B cell (primary cell): ENCODE measurements at regions not wholly inside any gene's neighbourhood (a gene's known extent, or its start where the extent isn't known, plus 50 kb on each side); places are given as distances from the start of the nearest gene placed in this dataset.
"Not testable (repeated sequence)": the region's sequence is repeated elsewhere in the genome, so short reads cannot be mapped to it uniquely, and the experiment has no call there.

ENCODE experiments used
- EZH2 ChIP-seq: IDR thresholded peaks from 2 replicates; pipeline ENCODE4 v1.6.1; 2012; ENCODE audit warnings: borderline replicate concordance, low read depth, mild to moderate bottlenecking, moderate library complexity, low read length; ENCODE audit not compliant: insufficient read depth, poor library complexity, severe bottlenecking
- TF ChIP-seq, protein P1 (sequence below): fragments of 200-600 bp; IDR thresholded peaks from one replicate; pipeline ENCODE4 v1.8.0; 2022; ENCODE audit warnings: antibody characterized with exemption, mild to moderate bottlenecking

DNA sequence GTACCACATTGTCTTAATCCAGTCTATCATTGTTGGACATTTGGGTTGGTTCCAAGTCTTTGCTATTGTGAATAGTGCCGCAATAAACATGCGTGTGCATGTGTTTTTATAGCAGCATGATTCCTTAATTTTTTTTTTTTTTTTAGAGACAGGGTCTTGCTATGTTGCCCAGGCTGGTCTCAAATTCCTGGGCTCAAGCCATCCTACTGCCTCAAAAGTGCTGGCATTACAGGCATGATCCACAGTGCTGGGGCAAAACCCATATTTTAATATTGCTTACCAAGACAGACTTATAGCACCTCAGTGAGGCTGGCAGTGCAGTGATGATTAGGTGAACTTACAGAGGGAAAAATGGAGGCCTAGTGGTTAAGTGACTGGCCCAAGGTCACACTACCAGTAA, 116.5 kb upstream of the CDYL start:
- TF ChIP-seq, protein P1, sequence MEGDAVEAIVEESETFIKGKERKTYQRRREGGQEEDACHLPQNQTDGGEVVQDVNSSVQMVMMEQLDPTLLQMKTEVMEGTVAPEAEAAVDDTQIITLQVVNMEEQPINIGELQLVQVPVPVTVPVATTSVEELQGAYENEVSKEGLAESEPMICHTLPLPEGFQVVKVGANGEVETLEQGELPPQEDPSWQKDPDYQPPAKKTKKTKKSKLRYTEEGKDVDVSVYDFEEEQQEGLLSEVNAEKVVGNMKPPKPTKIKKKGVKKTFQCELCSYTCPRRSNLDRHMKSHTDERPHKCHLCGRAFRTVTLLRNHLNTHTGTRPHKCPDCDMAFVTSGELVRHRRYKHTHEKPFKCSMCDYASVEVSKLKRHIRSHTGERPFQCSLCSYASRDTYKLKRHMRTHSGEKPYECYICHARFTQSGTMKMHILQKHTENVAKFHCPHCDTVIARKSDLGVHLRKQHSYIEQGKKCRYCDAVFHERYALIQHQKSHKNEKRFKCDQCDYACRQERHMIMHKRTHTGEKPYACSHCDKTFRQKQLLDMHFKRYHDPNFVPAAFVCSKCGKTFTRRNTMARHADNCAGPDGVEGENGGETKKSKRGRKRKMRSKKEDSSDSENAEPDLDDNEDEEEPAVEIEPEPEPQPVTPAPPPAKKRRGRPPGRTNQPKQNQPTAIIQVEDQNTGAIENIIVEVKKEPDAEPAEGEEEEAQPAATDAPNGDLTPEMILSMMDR, result not testable (repeated sequence)
- TF ChIP-seq EZH2, result not testable (repeated sequence)
